NCI-H1105 treated with DMSO at 0.1 percent for 48 hours (cell line): ENCODE measurements at regions not wholly inside any gene's neighbourhood (a gene's known extent, or its start where the extent isn't known, plus 50 kb on each side); places are given as distances from the start of the nearest gene placed in this dataset.
"Not testable (repeated sequence)": the region's sequence is repeated elsewhere in the genome, so short reads cannot be mapped to it uniquely, and the experiment has no call there.

Experiments
- DNase-seq: peaks from one replicate; lab custom pipeline; 2025; lab: John Stamatoyannopoulos, UW

- DNase-seq: no peak
Measured at GRCh38 chr22:47618180-47619010, 855.9 kb downstream of the TBC1D22A start.

DNA sequence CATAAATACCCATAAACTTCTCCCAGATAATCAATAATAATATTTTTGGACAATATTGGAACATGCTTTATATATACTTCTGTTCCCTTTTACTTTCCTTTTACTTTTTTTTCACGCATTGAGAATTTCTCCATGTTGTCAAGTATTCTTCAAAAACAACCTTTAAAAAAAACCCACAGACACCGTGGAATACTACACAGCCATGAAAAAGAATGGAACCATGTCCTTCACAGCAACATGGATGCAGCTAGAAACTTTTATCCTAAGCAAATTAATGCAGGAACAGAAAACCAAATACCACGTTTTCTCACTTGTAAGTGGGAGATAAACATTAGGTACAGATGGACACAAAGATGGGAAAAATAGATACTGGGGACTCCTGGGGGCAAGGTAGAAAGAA is 854.7 kb downstream of the TBC1D22A start:
- no peak for DNase-seq

- no peak for DNase-seq
Measured at GRCh38 chr22:47616396-47617020, 854.1 kb downstream of the TBC1D22A start.

DNA sequence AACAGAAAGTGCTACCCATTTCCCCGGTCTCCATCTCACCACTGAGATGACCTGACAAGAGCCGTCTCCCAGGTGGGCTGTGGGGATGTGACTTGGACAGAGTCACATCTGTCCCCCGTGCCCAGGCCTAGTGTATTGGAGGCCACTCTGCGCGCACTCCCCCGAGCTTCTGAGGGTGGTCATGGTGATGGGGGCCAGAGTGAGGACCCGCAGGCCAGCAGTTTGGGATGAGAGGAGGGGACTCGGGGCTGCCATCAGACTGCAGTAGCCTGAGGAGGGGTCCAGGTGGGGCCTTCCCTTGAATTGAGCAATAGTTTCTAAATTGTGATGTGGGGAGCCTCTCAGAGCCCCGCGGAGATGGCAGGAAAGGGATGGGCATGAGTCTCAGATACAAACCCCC is 852.6 kb downstream of the TBC1D22A start:
- DNase-seq: no peak

- DNase-seq: no peak
Measured at GRCh38 chr22:47613606-47614350, 851.3 kb downstream of the TBC1D22A start.

GRCh38 chr22:47613181-47613580 is 850.7 kb downstream of the TBC1D22A start:
- DNase-seq: not testable (repeated sequence)

- DNase-seq: no peak
Measured at GRCh38 chr22:47612311-47612910, 850.0 kb downstream of the TBC1D22A start.

DNA sequence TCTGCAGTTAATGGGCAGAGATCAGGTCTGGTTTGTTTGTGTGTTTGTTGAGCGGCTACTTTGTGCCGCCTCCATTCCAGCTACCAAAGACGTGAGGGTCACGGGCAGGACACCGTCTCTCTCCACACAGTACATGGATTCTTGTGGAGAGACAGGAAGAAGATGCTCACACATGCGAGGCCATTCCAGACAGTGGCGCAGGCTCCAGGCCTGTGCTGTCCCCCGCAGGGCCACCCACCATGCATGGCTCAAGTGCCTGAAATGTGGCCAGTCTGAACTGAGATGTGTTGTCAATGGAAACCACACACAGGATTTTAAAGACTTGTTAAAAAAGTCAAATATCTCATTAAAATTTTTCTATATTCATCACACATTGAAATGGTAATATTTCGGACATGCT is 848.3 kb downstream of the TBC1D22A start:
- DNase-seq: no peak

DNA sequence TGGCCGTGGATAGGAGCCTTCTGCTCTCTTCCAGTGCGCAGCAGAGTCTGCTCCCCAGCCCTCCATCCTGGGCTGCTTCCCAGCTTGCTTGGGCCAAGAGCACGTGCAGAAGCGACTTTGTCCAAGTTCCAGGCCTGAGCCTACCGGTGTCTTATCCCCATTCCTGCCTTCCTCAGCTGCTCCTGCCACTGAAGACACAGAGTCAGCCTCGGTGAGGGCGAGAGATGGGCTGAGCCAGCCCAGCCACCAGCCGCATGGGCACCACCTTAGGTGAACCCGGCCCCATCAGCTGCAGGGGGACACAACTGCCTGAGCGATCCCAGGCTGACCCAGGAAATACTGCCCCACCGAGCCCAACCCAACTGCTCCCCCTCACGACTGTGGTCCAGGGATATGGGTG is 847.8 kb downstream of the TBC1D22A start:
- DNase-seq: no peak

DNA sequence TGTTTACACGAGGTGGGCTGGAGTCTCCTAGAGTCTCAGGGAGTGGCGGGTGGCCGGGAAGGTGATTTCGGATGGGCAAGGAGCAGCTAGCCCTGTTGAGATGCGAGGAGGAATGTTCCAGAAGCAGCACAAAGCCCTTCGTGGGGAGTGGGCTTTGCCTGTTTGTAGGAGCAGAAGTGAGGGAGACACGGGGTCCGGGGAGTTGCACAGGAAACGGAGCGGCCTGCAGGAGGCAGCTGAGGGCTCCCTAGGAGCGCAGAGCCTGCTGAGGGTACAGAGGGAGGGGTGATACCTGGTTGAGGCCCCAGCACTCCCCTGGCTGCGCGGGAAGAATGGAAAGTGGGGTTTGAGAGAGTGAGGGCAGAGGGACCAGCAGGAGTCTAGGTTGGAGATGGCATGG is 847.2 kb downstream of the TBC1D22A start:
- DNase-seq: no peak

DNA sequence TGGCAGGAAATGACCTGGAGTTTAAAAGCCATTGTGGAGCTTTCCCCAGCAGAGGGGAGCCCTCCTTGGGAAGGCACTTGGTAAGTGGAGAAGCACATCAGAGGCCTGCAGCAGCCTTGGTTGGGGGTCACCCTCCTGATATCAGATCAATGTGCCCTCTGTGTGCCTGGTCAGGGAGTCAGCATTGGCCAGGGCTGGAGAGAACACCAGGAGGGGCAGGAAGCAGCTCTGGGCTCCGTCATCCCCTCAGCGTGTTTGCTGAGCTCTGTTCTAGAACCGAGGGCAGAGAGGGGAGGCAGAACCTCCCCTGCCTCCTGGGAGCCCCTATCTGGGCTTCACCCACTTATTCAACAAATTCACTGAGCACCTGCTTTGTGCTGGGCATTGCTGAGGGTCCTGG is 846.0 kb downstream of the TBC1D22A start:
- no peak for DNase-seq

GRCh38 chr22:47607486-47607885 is 845.0 kb downstream of the TBC1D22A start:
- no peak for DNase-seq

- no peak for DNase-seq
Measured at GRCh38 chr22:47606426-47606825, 844.0 kb downstream of the TBC1D22A start.

- no peak for DNase-seq
Measured at GRCh38 chr22:47605886-47606285, 843.4 kb downstream of the TBC1D22A start.

DNA sequence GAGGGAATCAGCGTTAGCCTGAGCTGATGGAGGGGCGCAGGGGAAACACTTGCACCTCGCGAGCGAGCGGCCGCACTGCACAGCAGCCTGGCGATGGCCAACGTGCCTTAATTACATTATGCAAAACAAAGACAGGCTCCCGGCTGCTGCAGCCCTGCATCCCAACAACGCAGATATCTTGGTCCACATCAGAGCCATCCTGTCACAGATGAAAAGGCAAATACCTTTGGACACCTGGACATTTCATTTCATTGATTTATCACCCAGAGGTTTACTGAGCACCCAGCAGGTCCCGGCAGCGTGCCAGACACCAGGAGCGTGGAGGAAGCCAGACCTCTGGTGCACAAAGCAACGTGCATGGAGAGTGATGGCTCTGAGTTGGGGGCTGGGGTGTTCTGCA is 843.0 kb downstream of the TBC1D22A start:
- no peak for DNase-seq

GRCh38 chr22:47604563-47604962 is 842.1 kb downstream of the TBC1D22A start:
- no peak for DNase-seq

GRCh38 chr22:47602732-47603131 is 840.3 kb downstream of the TBC1D22A start:
- no peak for DNase-seq

DNA sequence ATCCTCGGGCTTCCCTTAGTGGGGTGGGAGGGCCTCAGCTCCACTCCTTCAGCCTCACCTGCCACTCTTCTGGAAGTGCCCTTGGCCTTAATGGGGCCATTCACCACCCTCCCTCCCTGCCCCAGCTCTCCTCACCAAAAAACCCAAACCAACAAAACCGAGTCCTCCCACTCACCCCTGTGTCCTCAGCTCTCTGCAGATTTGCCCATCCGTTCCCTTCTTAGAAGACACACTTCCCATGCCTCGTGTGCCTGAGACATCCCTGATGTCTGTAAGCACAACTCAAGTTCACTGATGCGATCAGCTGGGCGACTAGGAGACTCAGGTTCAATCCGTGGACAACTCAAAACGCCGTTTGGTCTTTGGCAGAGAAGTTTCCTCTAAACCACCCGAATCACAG is 839.2 kb downstream of the TBC1D22A start:
- no peak for DNase-seq

DNA sequence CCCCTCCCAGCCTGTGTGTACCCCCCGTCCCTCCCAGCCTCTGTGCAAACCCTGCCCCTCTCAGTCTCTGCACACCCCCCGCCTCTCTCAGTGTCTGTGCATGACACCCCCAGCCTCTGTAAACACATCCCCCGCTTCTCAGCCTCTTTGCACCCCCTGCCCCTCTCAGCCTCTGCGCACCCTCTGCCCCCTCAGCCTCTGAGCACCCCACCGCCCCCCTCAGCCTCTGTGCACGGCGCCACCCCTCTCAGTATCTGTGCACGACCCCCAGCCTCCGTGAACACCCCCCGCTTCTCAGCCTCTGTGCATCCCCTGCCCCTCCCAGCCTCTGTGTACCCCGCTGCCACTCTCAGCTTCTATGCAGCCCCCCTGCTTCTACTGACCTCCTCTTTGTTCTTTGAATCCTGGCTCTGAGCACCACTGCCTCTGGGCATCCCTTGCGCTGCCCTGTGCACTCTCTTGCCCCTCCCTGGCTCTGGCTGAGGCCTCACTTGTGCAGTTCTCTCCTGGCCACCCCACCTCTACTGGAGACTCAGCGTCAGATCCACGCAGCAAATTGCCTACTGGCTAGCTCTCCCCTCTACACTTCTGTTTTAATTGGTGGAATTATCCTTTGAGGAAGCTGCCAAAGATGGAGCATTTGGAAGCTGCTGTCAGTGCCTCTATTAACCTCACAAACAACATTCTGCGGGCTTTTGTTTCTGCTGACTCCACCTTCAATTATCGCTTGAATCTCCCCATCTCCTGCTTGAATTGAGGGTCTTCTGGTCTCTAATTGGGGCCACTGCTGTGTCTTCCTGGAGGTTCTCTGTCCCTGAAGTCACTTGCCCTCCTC is 838.6 kb downstream of the TBC1D22A start:
- DNase-seq: no peak

- DNase-seq: no peak
Measured at GRCh38 chr22:47600281-47600680, 837.8 kb downstream of the TBC1D22A start.

GRCh38 chr22:47599753-47600152 is 837.3 kb downstream of the TBC1D22A start:
- no peak for DNase-seq

DNA sequence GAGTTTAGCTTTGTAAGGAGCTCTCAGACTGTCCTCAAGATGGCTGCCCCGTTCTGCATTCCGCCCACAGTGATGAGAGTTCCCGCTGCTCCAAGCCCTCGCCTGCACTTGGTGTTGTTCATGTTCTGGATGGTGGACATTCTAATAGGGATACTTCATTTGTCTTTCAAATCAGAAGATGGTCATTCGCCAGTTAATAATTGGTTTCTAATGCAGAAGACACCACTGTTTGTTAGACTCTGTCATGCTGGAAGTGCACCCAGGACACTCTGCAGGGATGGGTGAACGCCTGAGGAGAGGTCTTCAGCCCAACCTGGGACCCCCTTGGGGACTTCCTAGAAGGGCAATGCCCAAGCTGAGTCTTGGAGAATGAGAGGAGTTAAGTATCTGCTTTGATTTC is 836.4 kb downstream of the TBC1D22A start:
- no peak for DNase-seq
